AG09319 (cell line): ENCODE measurements at regions not wholly inside any gene's neighbourhood (a gene's known extent, or its start where the extent isn't known, plus 50 kb on each side); places are given as distances from the start of the nearest gene placed in this dataset.

ENCODE experiments used
- DNase-seq: peaks from one replicate; pipeline ENCODE4 v3.0.0-alpha.2; 2010; ENCODE audit warnings: low read depth; ENCODE audit errors: extremely low read depth
- CTCF ChIP-seq: IDR thresholded peaks from 2 replicates; pipeline ENCODE4 v1.5.1; 2011; ENCODE audit warnings: low read depth, mild to moderate bottlenecking, inconsistent platforms, low read length, moderate library complexity

DNA sequence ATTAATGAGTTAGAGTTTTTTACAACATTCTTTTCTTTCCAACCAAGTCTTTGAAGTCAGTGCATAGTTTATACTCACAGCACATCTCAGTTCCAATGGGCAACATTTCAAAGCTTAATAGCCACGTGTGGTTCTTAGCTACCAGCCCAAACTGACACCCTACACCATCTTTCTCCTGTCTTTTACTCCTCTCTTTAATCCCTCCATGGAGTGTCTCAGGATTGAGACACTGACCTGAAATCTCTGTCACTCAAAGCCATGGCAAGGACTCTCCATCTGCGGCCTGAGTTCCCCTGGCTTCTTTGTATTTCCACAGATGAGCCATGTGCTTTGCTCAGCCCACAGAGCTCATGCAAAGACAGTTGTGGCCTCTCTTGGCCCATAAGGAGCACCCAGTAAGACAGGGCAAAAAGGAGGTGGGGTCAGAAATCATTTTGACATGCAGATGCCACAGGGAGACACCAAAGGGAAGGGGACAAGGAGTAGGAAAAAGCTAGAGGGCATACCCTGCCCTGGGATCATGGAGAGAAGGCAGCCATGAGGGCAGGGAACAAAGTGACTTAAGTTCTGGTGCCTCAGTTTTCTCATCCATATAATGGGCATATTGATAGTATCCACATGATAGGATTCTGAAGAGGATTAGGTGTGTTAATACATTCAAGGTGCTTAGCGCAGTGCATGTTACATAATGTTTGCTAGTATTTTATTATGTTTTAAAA lies 493.6 kb upstream of the PROK2 start:
- TF ChIP-seq CTCF = no peak
- no peak for DNase-seq

DNA sequence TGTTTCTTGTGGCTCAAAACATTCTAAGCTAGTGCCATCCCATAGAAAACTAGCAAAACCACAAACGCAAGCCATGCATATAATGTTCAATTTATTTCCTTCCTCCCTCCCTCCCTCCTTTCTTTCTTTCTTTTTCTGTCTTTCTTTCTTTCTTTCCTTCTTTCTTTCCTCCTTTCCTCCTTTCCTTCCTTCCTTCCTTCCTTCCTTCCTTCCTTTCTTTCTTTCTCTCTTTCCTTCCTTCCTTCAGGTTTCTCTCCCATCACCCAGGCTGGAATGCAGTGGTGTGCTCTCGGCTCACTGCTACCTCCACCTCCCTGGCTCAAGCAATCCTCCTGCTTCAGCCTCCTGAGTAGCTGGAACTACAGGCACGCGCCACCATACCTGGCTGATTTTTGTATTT lies 492.8 kb upstream of the PROK2 start:
- DNase-seq = no peak
- TF ChIP-seq CTCF = no peak

DNA sequence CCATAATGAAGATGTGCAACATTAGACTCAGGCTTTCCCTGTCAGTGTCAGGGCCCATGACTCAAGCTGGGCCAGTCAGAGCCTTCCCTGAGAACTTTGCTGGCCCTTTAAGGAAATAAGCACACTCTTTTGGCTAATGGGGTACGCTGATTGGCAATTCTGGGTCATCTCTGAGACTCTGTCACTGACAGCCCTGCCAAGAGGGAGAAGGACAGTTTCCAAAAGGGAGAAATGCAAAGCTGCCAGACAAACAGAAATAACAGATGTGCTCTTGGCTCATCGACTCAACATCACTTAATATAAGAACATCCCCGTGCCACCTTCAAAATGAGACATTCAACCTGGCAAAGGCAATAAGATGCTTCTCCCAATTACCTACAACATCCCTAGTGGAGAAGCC lies 491.9 kb upstream of the PROK2 start:
- no peak for TF ChIP-seq CTCF
- DNase-seq = no peak

GRCh38 chr3:72275331-72275751 lies 490.4 kb upstream of the PROK2 start:
- no peak for TF ChIP-seq CTCF
- DNase-seq = no peak

DNA sequence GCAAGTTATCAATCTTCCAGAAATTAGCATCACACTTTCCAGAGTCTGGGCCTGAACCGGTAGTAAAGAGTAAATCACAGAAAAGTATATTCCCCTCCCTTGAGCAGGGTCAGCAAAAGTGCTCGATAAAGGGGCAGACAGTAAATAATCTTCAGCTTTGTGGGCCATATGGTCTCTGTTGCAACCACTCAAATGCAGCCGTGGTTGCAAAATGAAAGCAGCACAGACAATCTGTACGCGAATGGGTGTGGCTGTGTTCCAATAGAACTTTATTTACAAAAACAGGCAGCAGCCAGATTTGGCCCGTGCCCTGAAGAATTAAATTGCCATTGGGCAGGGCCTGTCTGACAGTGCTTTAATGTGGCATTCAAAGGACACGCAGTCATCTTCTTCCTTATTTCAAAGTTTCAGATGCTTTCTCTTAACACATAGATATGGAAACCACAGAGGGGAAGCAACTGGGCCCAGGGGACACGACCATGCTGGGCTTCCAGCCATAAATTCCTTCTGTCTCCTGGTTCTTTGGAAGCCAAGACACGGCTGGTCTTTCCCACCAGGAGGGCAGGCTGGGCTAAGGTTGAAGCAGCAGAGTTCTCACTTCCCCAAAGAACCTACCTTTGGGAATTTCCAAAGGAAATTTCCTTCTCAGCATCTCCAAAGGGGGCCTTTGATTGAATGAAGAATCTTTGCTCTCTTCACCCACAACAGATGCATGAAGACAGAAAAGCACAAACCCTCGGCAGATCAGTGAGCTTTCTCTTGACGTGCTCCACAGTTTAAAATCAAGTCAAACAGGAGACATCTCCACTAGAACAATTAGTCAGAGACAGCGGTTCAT lies 489.8 kb upstream of the PROK2 start:
- no peak for TF ChIP-seq CTCF
- peak; percentile 45 for DNase-seq

GRCh38 chr3:72273615-72274014 lies 488.7 kb upstream of the PROK2 start:
- TF ChIP-seq CTCF = no peak
- peak; percentile 20 for DNase-seq

GRCh38 chr3:72272356-72272755 lies 487.4 kb upstream of the PROK2 start:
- TF ChIP-seq CTCF = no peak
- DNase-seq = no peak
